GM21576 (cell line): ENCODE measurements at regions not wholly inside any gene's neighbourhood (a gene's known extent, or its start where the extent isn't known, plus 50 kb on each side); places are given as distances from the start of the nearest gene placed in this dataset.

Experiments
- ATAC-seq: cut with Tn5 transposase; IDR thresholded peaks from one replicate; pipeline ENCODE4 v1.9.1; 2021; ENCODE audit warnings: mild to moderate bottlenecking, moderate library complexity; ENCODE audit not compliant: unreplicated experiment

DNA sequence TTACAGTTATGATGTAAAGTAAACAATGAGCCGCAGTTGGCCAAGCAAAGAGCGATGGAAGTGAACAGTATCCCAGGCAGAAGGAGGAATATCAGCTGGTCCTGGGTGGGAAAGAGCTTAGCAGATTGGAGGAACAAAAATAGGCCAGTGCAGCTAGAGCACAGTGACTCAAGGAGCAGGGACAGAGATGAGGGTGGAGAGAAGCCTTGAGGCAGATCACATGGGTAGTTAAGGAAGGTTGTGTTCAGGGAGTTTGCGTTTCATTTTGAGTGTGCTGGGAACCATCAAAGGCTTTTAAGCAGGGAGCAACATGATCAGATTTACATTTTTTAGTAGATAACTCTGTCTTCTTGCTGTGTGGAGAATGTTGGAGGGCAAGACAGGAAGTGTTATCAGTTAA is 113.6 kb downstream of the OAT start:
- no peak for ATAC-seq

DNA sequence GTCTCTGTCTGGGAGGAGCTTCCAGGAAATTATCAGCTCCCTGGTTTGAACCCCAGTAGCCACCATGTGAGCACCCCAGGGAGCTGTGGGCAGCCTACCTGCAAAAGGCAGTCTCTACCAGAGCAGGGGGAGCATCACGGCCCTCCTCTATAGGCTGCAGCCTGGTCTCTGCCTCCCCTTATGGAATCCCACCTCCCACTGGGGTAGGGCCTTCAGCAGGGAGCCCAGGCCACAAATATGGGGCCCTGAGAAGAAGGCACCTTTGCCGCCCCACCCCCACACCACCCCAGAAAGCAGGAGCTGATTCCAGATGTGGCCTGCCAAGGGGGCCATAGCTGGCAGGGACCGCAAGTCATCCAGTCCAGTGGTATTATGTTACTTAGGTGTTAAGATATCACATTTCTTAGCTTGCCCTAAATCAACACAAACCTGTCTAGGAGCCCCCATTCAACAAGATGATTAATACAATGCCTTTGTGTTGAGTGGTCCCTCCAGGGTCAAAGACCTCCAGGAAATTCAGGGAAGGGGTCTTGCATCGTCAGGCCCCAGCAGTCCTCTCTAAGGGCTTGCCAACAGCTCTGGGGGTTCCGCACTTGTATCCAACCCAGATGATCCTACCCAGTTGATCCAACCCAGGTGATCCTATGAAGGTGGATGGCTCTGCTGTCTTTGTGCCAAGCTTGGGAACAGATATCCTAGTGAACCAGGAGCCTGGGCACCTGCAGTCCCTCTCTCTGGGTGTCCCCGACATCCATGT is 114.9 kb downstream of the OAT start:
- ATAC-seq: no peak

DNA sequence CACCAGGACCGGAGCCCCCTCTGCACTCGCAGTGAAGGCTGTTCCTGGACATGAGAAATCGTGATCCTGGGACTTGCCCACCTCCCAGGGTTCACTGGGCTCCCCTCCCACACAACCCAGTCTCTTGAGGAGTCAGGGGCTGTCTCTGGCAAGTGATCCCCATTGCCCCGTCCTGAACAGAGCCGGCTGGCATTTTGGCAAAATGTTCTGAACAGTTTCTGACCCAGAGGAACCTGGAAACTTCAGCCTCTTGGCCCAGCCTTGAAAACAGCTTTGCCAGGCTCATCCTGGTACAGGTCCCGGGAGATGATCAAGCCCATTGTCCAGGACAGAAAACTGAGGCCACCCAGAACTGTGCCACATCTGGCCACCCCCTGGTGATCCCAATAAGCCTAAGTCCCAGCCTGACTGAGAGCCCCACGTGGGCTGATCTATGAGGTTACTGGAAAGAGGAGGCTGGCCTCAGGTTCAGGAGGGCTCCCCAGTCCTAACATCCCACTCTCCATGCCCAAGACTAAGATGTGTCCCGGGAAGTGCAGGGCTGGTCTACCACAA is 115.7 kb downstream of the OAT start:
- no peak for ATAC-seq

DNA sequence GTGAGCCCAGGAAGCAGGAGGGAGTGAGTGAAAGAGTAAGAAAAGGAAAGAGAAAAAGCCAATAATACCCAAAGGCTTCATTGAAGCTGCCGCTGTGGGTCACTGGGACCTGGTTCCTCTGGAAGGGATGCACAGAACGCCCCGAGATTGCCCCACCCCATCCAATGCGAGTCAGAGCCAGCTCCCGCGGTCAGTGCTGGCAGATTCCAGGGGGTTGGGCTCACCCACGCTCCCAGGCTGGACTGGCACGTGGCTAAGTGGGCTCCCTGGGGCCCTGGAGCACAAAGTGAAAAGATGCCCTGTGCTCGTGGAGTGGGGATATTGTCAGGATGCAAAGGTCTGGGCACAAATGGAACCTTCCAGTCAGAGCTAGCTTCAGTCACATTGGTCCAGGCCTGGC is 117.0 kb downstream of the OAT start:
- ATAC-seq: no peak

DNA sequence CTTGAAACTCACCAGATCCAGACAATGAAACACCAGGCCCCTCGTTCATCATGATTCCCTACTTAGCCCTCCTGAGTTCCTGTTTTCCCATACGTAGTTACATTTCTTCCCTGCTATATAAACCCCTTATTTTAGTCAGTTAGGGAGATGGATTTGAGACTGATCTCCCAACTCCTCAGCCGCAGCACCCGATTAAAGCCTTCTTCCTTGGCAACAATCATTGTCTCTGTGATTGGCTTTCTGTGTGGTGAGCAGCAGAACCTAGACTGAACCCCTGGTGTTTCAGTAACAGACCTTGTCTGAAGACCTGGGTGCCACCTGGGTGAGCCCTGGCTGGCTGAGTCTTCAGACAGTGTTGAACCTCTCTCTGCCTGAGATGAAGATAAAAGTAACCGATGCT is 118.0 kb downstream of the OAT start:
- ATAC-seq: no peak

DNA sequence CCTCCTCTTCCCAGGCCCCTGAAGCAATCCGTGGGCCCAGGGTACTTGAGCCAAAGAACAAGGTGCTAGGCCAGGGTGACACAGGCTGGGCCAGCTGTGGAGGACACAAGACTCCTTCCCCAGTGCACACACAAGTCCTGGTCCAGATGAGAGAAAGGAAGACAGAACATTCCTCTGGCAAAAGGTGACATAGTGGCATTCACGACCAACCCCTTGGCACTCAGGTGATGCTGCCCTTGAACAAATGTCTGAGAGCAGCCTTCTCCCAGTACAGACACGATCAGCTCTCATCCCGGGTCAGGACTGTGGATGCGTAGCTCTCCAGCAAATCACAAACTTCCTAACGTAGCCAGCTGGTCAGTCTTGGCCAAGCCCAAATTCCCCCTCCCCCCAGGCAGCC is 118.5 kb downstream of the OAT start:
- no peak for ATAC-seq

DNA sequence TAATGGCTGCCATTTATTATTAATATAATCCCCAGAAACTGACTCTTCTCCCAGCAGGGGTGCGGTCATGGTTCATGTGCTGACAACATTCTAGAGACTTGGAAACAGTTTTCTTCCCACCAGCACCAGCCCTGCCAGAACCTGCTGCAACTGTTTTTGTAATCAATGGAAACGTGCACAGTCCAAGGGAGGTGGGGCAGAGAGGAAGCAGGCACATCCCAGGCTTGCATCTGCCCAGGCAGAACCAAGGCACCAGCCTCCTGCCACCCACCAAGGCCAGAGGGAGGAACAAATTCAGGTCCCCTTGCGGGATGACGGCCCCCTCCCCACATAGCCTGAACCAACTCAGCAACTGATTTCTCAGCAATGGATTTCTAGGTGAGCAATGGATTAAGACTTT is 119.0 kb downstream of the OAT start:
- no peak for ATAC-seq

DNA sequence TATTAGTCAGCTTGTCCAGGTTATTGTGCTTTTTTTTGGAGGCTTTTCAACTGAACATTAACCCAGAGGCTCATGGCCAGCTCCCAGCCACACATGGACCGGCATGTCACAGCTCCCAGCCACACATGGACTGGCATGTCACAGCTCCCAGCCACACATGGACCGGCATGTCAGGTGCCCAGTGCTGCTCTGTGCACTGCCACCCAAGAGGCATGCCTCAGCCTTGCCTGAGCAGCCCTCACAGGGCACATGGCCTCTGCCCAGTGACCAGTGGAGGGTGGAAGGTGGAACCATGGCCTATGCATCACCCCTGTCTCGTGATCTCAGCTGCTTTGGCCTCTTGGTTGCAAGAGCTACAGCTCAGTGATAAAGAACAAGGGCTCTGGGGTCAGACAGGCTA is 119.8 kb downstream of the OAT start:
- ATAC-seq: no peak

DNA sequence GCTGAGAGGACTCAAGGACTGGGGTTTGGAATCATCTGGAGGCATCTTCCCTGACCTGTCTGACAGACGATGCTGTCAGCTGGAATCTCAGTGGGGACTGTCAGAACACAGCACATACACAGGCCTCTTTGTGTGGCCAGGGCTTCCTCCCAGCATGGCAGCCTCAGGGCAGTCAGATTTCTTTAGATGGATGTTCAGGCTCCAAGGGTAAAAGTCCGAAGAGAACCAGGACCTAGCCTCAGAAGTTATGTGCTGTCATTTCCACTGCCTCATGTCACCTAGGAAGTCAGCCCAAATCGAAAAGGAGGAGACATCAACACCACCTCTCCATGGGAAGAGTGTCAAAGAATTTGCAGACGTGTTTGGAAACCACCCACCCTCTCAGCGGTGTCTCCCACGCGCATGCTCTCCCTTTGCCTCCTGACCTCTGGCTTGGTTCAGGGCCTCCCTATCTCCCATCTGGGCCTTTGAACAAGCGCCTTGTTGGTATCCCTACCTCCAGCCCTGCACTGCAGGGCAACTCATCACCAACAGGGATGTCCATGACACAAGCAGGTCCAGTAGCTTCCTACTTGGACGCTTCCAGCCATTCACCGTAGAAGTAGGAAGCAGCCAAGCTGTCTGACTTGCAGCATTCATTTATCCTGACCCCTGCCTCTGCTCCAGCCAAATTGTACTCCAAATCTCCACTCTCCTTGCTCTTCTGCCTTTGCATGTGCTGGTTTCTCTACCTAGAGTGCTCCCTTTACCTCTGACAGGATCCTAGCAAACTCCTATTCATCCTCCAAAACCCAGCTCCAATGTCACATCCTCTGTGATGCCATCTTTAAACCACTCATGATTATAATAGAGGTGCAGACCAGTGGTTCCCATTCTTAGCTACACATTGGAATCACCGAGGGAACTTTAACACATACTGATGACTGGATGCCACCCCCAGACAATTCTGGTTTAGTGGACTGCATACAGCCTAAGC is 121.6 kb downstream of the OAT start:
- ATAC-seq: no peak

DNA sequence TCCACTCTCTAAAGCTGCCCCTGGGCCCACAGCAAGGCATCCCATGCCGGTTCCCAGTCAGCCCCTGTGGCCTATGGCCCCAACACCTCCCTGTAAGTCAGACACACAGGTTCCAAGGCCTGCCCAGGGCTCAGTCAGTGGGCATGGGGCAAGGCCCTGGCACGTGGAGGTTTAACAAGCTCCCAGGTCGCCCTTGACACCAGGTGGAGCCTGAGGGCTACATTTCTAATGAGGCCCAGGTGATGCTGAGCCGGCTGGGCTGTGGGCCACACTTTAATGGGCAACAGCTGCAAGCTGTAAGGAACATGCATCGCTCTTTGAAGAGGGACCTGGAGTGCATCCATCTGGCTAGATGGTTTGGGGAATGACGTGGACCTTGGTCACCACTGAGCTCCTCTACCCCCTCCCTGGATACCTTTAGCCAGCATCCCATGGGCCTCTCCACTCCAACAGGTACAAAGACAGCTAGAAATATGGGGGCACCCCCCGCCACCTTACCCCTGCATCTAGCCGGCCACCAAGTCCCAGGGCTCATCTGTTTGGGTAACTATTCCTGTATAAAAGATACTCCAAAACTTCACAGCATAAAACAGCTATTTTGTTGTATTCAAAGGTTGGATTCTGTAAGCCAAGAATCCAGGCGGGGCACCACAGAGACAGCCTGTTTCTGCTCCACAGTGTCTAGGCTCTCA is 122.5 kb downstream of the OAT start:
- ATAC-seq: no peak

DNA sequence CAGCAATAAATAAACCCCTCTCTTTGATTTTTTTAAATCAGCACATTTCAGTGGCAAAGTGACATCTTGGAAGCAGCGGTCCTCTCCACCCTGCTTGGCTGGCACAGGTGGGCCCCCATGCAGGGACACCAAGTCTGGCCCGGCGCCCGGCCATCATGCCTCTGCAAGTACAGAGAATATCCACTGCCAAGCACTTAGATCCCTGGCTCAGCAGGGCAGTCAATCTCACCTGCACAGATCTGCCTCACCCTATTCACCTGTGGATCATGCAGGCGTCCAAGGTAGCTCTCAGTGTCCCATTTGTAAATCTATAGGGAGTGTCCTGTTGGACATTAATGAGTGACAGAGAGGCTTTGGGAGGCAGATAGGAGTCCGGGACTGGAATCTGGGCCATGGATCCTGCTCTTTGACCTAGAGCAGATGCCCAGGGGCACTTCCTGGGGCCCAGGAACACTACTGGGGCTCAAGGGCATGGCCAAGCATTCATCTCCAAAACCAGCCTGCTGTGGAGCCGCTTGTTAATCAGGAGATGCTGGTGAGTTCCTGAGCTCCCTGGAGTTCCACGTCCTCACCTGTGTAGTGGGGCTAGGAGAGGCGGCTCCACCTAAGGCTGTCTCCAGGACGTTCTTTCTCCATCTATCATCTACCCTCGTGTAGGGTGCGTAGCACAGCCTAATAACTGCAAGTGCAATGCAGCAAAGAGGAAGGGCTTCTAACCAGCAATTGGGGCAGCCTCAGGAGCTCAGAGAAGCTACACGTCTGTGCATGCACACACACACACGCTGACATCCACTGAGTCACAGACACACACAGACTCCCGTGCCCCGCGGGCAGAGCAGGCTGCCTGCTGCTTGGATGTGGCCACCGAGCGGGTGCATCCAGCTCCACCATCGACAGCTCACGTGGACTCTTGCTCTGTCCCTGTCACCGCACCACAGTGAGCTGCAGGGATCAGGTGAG is 123.6 kb downstream of the OAT start:
- ATAC-seq: no peak

DNA sequence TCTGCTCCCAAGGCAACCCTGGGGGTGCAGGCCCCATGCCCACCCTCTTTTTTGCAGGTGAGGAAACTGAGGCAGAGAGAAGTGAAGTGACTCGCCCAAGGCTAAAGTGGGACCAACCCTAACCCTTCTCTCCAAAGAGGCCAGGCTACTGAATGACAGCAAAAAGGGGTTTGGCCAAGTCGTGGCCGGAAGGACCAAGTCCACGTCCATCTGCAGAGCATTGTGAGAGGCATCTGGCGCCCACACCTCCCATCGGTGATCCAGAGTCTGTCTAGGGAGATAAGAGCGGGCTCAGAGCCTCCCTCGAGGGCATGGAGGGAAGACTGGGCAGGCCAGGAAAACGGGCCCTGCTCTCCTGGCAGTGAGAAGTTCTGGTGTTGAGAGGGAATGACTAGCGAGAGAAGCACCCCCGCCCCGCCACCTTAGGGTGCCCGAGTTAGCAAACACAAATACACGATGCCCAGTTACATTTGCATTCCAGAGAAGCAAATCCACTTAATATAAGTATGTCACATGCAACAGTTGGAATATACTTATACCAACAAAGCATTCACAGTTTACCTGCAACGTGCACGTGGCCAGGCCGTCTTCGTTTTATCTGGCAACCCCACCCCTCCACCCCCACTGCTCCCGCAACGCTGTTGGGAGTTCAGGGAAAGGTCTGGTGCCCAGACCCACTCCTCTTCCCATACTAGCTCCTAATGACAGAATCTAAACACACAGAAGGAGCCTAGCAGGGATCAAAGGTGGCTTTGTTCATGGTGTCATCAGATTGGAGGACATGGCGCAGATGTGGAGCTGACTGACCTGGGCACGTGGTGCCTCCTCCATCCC is 124.9 kb downstream of the OAT start:
- ATAC-seq: no peak

DNA sequence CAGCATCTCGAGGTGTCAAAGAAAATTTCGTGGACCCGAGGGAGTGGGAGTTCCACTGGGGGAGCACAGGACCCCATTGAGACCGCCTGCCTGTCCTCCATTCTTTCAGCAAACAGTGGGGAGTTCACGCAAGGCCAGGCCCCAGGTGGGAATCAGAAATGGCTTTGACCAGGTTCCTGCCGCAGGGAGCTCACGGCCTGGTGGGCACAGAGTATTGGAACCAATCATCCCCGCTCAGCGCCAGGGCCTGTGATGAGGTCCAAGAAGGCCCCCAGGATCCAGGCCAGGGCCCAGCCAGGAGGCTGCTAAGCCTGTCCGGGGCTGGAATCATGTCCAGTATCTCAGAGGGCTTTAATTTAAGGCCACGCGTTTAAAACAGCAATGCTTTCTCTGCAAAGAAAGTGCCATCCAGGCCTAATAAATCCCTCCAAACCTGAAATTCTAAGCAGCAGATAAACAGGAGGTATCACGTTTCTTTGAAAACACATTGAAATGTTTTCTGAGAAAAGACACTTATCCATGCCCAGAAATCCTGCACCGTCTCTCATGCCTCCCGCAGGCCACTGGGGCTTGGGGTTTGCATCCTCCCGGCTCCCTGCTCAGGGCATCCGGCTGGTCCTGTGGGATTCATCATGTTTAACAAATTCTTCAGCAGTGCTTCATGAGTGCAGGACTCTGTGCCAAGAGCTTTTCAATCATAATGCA is 125.7 kb downstream of the OAT start:
- no peak for ATAC-seq

DNA sequence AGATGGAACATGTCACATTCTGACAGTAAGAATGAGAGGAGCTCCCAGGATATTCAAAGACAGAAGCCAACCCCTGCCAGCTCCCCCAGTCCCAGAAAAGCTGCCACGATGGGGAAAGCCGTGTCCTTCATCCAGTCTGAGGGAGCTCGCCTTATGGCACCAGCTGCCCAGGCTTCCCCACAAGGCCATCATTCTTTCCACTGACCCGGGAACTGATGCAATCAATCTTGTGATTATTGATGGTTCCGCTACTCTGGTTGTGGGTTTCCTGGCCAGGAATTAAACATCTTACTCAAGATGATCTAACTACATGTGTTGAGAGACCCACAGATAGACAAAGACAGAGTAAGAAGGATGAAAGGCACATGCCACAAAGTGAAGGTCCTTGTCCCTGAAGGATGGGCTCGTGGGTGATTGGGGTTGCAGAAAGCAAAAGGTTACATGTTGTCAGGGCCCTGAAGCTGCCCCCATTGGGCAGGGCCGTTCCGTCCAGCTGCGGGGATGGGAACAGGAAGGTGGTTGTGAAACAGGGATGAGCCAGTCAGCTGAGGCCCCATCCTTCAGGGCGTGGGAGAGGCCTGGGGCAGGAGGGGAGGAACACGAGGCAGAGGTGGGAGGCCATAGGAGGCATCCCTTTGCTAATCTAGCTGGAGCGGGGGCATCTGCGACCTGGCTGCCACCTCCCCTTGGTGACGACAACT is 127.6 kb downstream of the OAT start:
- no peak for ATAC-seq

DNA sequence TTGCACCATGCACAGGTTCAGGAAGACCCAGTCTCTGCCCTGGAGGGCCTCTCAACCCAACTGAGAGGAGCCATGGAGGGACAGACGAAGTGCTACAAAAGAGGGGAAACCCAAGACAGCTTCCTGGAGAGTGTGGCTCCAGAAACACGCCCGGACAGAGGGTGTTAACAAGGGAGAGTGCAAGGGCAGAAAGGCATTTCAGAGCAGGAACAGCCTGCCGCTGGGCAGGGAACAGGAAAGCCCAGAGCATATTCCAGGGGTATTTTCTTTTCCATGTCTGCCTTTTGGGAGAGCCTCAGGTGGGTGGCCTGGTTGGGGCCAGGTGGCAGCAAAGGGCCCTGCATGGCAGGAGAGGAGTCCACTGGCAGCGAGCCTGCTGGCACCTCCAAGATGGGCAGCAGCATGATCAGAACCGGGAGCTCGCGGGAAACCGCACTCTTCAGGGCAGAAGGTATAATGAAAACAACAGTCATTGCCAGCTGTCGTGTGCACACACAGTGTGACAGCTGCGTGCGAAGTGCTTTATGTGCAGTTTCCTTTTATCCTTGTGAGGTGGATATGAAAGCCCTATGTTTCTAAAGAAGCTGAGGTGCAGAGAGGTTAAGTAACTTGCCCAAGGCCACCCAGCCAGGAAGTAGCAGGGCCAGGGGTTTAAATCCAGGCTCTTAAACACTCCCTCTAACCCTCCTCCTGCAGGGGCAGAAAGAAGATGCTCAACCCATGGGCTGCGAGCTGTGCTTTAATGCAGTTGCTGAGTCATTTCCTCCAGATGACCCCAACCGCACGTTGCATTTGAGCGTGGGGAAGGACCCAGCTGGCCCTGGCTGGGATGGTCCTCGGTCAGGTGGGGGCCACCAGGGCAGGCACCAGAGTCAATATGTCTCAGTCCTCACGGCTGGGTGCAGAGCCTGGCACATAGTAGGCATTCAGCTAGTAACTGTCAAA is 128.6 kb downstream of the OAT start:
- ATAC-seq: peak; percentile 48

DNA sequence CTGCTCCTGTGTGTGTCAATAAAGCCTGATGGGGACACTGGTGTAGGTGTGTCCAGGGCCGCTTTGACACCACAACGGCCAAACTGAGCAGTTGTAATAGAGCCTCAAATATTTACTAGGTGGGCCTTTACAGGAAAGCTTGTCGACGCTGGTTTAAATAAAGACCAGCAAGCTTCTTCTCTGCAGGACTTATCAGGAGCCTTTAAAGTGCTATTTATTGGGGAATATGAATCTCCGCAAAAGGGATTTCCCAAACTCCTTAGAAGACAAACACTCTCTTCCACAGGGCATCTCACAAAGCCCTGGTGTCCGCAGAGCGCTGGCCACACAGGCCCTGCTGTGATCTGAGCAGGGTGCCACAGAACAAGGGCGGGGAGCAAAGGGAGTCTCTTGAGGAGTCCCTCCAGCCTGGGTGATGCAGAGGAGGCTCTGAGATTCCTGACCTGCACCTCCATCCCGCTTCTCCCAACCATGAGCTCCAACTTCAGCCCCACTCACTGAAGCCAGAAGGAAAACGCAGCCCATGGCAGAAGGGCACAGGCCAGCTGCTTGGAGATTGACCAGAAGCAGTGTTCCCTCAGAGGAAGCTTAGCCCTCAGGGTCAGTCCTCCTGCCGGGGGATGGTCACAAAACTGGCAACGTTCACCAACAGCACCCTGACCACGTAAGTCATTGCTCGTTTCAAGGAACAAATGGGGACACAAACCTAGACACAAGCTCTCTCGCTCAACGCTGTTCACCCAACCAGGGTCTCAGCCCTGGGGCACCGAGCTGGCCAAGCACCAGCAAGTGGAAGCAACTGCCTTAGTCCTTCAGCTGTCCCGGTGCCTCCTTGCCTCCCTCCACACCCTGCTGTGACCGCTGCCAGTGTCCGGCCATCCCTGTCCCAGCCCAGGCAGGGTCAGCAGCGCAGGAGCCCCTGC is 129.5 kb downstream of the OAT start:
- ATAC-seq: no peak
